K562 (cell line): ENCODE measurements at regions not wholly inside any gene's neighbourhood (a gene's known extent, or its start where the extent isn't known, plus 50 kb on each side); places are given as distances from the start of the nearest gene placed in this dataset.

Source experiments
- CHD7 ChIP-seq: fragments of 200-600 bp; sonication (generic); IDR thresholded peaks from one replicate; pipeline ENCODE4 v1.6.1; 2012; ENCODE audit warnings: mild to moderate bottlenecking, low read depth, low read length, inconsistent platforms
- ELF4 ChIP-seq: fragments of 450-650 bp; formaldehyde crosslinking; IDR thresholded peaks from 2 replicates; pipeline ENCODE4 v1.4.0; 2022; ENCODE audit warnings: missing genetic modification characterization
- ETS1 ChIP-seq: conservative IDR thresholded peaks from 2 replicates; pipeline ENCODE4 v1.6.1; 2011; ENCODE audit warnings: low read depth, mild to moderate bottlenecking, low read length; ENCODE audit not compliant: control insufficient read depth
- KAT8 ChIP-seq: fragments of 450-650 bp; IDR thresholded peaks from 2 replicates; pipeline ENCODE4 v1.6.1; 2016; ENCODE audit warnings: low read depth, mild to moderate bottlenecking
- SRF ChIP-seq, 2 experiments: fragments of 250-450, 450-650 bp in 1 of 2; sonication (Bioruptor Pico) in 1 of 2; sonication (generic) in 1 of 2; formaldehyde crosslinking; IDR thresholded peaks; 2 replicates each; pipeline versions ENCODE4 v1.5.0 to v1.5.1; 2020 to 2022; ENCODE audit warnings: mild to moderate bottlenecking in 1 of 2, missing genetic modification reagents in 1 of 2
- TCF3 ChIP-seq: sonication (generic); formaldehyde crosslinking; IDR thresholded peaks from 2 replicates; pipeline ENCODE4 v1.4.0; 2020; ENCODE audit warnings: mild to moderate bottlenecking, missing genetic modification reagents
- TCF7 ChIP-seq: sonication (generic); IDR thresholded peaks from 2 replicates; pipeline ENCODE4 v1.6.1; 2016; ENCODE audit warnings: antibody characterized with exemption, borderline replicate concordance
- ZNF197 ChIP-seq: fragments of 200-800 bp; sonication (Bioruptor generic); IDR thresholded peaks from 2 replicates; pipeline ENCODE4 v1.6.1; 2016; ENCODE audit warnings: low read depth, missing genetic modification characterization, missing compliant biosample characterization

GRCh38 chr12:13368971-13369370, 172.4 kb downstream of the EMP1 start (continued):
- TF ChIP-seq CHD7 (no peak), ELF4 (CRISPR knock-in tag) (no peak), TCF7 (no peak), ETS1 (no peak), KAT8 (no peak), SRF (CRISPR knock-in tag; IDR thresholded peaks at IDR 0.05) (no peak), TCF3 (CRISPR knock-in tag) (no peak), ZNF197 (CRISPR knock-in tag) (no peak)
